GM19239 (cell line): ENCODE measurements at regions not wholly inside any gene's neighbourhood (a gene's known extent, or its start where the extent isn't known, plus 50 kb on each side); places are given as distances from the start of the nearest gene placed in this dataset.

Experiments used
- DNase-seq: peaks from one replicate; pipeline ENCODE4 v3.0.0; 2011; ENCODE audit warnings: low spot score; ENCODE audit not compliant: insufficient read length
- FAIRE-seq: peaks from 2 replicates; lab custom pipeline; 2011; peaks lifted over from hg19 to GRCh38; lab: Jason Lieb, UNC

DNA sequence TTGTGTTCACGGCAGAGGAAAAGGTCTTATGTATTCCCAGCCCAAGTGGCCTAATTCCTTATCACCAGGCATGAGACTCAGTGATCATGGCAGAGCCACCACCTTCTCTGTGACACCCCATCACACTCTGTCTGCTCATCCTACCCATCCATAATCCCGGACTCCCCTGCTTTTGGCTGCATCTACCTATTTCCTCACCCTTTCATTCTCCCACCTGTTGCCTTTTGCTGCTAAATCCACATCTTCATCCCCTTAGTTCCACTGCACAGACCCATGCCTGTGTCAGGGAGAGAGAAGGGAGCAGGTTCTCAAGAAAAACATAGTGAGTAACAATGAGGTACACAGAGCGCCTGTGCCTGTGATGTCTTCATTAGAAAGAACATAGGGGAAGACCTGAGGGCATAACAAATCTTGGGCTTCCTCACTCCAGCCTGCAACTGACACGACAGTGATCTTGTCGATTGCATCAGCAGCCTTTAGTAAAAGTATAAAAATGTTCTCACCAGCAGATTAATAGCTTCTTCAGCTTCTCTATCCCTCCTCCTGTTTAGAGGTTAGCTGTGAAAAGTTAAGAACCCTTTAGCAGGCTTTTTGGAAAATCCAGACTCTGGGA lies 246.5 kb upstream of the SPRED2 start:
- FAIRE-seq (no peak), DNase-seq (no peak)

DNA sequence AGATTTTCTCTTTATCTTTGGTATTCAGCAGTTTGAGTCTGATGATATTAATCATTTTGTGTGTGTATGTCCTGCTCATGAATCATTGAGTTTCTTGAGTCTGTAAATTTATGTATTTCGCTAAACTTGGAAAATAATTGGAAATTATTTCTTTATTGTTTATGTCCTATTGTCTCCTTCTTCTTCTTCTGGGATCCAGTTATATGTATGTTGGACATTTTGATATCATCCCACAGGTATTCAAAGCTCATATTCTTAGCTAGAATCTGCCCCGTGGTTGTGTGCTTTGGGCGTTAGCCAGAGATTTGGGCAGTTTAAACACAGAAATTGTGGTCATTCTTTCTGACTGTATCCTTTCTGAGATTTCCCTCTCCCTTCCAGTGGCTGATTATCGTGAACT lies 243.0 kb upstream of the SPRED2 start:
- FAIRE-seq (no peak), DNase-seq (no peak)

DNA sequence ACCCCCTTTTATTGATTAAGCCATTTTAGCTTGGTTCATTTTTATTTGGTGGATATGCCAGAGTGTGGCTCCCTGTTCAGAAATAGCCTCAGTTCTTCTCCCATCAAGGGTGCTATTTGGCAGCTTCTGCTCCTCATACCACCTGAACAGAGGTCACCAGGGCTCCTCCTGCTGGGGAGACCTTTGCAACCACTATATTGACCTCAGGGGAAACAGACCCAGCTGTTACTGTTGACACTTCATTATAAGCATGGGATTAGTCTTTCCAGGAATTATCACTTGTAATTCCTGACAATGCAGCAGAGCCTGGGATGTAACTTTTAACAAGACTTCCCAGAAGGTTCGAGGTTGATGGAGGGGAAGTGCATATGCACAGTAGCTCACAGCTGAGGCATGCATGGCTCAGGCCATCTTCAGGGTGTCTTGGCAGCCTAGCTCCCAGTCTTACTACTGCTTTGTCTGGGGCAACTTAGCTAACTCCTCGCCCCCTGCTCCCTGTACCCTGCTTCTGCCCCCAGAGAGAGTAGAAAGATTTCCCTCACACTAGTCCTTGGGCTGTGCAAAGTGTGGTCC lies 239.4 kb upstream of the SPRED2 start:
- DNase-seq (no peak), FAIRE-seq (no peak)

DNA sequence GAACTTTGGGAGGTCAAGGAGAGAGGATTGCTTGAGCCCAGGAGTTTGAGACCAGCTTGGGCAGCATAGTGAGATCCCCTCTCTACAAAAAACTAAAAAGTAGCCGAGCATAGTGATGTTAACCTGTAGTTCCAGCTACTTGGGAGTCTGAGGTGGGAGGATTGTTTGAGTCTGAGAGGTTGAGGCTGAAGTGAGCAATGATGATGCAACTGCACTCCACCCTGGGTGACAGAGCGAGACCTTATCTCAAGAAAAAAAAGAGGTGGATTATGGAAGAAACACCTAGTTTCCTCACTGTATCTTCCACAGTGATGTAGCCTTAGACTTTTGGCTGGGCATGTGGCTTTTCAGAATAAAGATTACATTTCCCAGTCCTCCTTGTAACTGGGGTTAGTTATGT lies 237.2 kb upstream of the SPRED2 start:
- DNase-seq = no peak
- no peak for FAIRE-seq

DNA sequence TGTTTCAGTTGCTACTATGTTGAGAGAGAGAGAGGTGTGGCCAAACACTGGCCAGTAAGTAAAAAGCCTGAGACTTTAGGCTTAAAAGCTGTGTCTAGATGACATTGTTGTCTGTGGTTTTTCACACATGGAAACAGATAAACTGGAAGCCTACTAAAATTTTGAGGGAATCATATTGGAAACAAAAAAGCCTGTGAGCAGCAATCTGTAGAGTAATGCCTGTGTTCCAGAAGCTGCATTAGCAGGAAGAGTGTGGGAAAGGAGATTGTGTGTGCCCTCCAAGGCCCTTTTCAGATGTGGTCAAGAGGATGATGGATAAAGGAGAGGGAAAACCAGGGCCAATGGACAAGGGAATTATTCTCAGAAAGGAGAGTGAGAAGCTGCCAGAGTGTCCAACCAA lies 236.3 kb upstream of the SPRED2 start:
- DNase-seq (no peak), FAIRE-seq (no peak)

DNA sequence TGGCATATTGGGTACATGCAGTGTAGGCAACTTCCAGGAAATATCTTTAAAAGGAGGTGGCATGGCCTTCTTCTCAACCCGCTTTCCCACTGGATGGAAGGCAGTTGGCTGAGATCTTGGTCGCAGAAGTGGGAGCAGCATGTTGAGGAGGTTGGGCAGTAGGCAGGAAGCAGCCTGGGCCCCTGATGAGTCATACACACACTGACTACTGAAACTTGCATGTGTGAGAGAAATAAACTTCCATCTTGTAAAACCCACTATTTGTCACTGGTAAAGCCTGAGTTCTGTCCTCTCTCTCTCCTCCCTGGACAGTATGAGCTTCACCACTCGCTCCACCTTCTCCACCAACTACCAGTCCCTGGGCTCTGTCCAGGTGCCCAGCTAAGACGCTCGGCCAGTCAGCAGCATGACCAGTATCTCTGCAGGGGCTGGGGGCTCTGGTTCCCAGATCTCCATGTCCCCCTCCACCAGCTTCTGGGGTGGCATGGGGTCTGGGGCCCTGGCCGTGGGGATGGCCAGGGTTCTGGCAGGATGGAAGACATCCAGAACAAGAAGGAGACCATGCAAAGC lies 233.8 kb upstream of the SPRED2 start:
- peak; percentile 46 for DNase-seq
- FAIRE-seq = peak; percentile 35

DNA sequence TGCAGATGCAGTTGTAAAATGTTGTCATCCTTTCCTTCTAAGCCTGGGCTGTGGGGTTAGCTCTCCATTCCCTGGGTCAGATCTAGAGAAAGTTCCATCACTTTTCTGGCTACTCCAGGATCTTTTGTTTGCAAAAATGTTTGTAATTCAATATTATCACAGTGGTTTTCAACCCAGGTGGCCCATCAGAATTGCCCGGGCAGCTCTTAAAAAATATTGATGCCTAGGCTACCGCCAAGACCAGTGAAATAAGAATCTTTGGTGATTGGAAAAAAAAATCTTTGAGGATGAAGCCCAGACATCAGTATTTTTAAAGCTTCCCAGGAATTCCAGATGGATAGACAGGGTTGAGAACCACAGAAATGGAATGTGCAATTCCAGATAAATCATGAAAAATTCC lies 232.5 kb upstream of the SPRED2 start:
- DNase-seq (no peak), FAIRE-seq (no peak)

DNA sequence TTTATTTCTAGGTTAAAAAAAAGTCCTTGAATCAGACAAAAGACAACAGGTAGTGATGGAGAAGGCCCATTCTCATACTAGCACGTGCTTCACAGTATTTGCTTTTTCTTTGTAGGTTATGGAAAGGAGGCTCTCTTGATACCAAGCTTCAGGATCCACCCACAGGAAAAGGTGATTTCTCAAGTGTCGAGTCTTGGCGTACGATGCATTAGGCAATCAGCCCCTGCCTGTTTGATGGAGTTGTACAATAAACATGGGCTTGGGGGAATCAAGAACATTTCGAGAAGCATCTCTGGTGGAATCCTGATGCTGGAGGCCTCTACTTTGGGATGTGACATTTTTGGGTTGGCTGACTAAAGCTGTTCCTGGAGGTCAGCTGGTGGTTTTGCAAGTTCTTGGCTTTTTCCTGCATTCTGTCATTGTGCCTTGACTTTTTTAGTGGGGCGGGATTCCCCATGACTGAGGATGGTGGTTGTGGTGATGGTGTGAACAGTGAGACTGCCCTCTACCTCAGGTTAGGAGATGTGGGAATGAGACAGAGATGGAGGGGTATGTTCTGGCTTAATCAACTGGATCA lies 231.5 kb upstream of the SPRED2 start:
- FAIRE-seq (no peak), DNase-seq (no peak)

DNA sequence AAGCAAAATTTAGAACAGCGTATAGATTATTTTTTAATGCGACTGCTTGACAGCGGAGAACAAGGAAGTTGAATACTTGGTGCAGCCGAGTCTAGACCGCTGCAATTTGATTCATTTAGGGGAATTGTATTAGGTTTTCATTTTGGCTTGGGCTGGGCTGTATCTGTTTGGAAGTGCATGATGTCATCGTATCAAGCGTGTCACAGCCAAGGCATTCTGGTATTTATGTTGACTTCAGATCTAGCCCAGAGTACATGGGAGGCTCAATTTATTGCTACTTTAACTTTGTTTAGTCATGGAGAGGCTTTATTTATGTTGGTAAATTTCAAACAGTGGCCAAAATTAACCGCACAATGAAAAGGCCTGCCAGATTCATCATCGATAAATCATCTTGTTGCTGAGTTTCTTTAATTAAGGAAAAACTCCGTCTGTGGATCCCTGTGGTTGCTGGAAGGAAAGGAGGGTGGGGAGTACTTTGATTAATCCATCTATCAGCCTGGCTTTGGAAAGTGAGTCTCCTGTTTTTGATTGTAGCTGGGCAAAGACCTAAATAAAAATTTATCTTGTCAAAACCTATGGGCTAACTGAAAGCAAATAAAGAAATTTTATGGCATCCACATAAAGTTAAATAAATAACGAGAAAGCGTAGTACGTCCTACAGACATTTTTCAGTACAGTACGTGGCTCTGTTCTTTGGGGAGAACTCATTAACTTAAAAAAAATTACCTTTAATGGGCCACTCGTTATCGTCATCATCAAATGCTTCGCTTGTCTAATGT lies 230.4 kb upstream of the SPRED2 start:
- DNase-seq (no peak), FAIRE-seq (no peak)

DNA sequence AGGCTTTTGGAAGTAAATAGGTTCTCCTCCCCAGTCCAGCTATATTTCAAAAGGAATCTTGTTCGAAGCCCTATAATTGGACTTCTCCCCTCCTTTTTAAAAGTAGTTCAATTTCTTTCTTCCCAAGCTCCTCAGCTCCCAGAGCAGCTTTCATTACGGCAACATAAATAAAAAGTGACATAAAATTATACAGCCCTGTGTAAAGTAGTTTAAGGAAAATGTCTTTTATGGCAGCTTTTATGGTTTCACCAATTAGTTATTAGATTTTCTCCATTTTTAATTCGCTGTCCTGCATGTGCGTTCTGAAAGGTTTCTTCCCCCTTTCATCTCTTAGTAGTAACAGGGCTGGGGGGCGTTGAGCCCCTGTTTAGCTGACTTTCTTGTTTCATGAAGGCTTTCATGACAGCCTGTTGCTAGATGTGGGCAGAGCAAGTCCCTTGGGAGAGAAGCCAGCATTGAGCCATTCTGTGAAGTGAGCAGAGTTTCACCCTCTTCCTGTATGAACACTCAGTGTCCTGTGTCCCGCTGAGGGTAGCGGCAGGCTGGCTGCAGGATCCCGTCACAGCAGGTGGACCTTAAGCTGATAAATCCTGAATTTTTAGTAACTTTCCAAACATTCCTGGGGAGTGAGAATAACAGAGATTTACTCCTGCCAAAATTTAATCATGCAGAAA lies 229.7 kb upstream of the SPRED2 start:
- FAIRE-seq (no peak), DNase-seq (no peak)

DNA sequence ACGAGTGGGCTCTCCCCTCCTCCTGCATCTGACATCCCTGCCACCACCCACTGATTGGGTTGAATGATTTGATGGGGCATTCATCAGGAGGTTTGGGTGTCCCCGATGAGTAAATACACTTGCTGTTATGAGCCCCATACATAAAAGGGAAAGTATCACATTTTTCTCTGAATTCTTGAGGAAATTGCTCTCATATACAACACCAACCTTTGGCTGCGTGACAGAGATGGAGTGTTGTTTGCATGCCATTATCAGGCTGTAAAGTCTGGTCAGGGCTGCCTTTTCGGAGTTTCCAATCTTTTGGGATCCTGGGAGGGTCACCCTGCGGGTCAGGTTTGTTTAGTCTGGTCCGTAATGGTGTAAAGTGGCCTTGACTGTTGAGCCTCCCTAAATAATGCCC lies 227.9 kb upstream of the SPRED2 start:
- FAIRE-seq = no peak
- no peak for DNase-seq

DNA sequence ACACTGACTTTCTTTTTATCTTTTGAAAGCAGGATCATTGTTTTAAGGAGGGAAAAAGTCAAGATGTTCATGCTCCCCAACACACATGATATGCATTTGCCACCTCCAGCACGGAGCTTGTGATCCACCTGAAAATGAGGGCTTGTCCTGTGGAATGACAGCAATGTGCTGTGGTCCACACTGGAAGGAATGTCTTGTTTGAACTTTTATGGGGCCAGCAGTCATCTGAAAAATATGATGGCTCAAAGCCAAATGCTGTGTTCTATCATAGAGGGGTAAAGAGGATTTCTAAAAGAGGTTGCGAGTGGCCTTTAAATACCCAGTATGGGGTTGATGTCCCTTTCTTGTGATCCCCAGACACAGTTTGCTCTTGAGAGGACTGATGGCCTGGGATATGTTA lies 226.5 kb upstream of the SPRED2 start:
- no peak for FAIRE-seq
- no peak for DNase-seq

DNA sequence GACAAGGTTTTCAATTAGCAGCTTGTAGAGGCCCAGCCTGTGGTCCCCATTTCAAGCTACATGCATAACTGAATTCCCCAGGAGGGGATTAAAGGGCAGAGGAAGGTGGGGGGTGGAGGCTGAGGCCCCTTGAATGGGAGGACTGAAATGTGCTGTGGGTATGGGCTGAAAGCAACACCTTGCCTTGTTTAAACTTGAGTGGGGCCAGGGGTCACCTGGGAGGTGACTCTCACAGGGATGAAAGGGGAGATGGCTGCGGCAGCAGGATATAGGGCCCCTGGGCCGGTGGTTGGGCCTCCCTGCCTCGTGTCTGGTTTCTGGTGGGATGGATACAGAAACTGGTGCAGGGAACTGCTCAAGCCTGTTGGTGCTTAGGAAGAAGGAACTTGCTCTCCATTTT lies 225.9 kb upstream of the SPRED2 start:
- DNase-seq (no peak), FAIRE-seq (no peak)

DNA sequence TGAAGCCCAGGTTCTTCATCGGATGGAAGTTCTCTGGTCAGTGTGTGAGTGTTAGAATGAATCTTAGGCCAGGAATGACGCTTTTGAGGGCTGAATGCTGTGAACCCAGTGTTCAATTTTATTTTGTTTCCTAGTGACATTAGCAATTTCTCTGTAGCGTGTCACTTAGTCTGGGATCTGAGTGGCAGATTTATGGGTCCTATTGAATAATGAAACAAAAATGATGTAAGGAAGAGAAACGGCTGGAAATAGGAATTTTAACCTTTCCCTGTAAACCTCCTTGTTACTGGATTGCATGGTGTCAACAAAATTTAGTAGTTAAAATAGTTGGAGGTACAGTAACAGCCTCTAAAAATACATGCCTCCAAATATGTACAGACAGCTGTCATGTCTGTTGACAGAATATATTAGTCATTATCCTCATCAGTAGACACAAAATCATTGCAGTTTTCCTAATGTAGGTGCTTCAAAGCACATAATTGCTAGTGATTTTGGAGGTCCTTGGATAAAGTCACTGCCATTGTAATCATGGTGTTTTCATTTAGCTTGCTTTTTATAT lies 223.8 kb upstream of the SPRED2 start:
- DNase-seq = no peak
- no peak for FAIRE-seq

DNA sequence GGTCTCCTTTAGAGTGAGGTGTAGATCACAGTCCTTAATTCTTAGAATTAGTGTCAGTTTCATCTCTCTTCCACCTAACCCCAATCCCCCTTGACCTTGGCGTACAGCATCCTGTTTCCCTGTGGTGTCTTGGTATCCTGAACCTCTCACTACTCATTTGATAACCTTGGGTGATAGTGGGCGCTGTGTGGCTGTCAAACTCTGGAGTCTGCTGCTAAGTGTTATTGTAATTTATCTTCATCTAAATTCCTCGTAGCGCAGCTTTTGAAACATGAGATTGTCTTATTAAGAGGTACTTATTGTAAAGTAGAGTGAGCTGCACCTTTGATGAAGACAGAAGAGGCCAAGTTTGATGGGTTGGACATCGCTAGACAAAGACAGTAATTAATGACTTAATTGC lies 222.6 kb upstream of the SPRED2 start:
- DNase-seq (no peak), FAIRE-seq (no peak)

DNA sequence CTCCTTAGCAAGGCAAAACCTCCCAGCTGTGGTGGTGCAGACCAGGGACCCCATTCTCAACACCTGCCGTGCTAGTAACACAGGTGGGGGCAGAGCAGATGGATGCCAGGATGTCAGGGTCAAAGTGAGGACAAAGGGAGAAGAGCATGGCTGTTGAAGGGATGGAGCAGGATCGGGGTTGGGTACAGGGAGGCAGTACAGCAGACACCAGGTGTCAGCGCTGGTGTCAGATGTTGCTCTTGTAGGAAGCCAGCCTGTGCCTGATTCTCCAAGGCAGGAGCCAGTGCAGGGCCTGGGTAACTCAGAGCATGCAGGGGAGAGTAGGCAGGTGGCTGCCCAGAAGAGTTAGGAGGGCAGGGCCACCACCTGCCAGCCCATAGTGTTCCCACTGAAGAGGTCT lies 222.1 kb upstream of the SPRED2 start:
- FAIRE-seq (no peak), DNase-seq (no peak)

DNA sequence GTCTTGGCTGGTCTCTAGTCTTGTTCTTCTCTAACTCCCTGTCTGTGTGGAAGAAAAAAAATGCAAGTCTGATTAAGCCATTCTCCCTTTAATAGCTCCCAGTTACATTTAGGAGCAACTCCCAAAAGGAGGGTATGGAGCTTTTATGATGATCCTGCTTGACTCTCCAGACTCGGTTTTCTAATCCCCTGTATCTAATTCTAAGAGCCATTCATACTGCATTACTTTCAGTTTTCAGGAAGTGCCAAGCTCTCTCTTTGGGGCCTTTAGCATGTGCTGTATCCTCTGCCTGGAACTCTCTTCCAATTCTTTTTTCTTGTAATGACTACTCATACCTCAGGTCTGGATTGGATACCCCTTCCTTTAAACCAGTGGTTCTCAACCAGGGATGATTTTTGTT lies 219.7 kb upstream of the SPRED2 start:
- FAIRE-seq (no peak), DNase-seq (no peak)

DNA sequence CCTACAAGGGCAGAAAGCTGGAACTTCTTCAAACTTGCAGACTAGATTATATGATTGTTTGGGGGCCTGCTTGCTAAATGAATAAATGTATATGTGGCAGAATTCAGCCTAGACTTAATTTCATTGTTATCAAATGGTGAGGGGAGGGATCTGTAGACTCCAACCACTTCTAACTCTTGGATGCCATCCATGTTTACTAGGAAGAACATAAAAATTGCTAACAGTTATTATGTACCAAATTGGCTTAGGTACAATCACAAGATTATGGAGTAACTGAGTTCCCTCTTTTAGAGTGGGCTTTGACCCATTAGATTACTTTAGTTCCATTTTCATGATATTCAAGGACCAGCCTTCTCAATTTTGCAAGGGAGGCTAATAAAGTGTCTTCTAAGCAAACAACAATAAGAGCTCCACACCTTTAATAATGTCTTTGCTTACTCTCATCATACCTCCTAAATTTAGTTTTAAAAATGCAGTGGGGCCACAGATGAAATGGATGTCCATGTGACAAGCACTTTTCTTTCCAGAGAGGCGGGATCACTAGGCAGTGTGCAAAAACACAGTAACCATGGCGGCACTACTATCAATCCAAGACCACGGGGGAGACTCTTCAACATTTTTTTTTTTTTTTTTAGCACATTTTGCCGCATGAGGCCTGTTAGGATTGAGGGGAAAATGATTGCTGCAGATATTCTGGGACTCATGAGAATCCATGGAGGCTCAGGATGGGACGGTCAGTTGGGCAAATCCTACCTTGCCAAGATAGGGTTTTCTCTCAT lies 217.6 kb upstream of the SPRED2 start:
- FAIRE-seq = no peak

DNA sequence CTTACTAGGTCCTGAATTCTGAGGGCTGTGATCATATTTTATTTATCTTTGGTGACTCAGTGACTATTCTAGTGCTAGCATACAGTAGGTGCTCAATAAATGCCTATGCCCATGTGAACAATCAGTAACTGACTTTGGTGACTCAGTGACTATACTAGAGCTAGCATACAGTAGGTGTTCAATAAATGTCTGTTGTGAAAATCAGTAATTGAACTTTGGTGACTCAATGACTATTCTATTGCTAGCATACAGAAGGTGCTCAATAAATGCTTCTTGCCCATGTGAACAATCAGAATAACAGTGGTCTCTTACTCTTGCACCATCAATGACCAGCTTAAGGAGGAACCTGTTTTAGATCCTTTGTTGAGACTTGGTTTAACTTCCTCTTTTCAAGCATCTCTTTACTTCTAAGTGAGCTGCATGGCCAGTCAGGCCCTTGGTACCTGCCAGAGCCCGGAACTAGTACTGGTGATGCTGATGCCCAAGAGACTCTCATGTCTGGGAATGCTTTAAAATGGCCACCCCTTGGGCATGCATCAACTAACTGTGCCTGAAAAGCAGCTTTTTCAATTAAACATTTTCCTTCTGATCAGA lies 214.9 kb upstream of the SPRED2 start:
- no peak for FAIRE-seq
- no peak for DNase-seq

More for the DNA sequence above, 217.6 kb upstream of the SPRED2 start:
- no peak for DNase-seq
